ENCODE measurements at regions not wholly inside any gene's neighbourhood (a gene's known extent, or its start where the extent isn't known, plus 50 kb on each side); places are given as distances from the start of the nearest gene placed in this dataset.

- intact Hi-C loops (cut with micrococcal nuclease; ENCODE audit: unreplicated experiment), result no loop called here
- TF ChIP-seq EZH2 (IDR thresholded peaks at IDR 0.05; ENCODE audit: borderline replicate concordance, low read depth, low read length, poor library complexity, severe bottlenecking), result no peak
- TF ChIP-seq, protein P1, sequence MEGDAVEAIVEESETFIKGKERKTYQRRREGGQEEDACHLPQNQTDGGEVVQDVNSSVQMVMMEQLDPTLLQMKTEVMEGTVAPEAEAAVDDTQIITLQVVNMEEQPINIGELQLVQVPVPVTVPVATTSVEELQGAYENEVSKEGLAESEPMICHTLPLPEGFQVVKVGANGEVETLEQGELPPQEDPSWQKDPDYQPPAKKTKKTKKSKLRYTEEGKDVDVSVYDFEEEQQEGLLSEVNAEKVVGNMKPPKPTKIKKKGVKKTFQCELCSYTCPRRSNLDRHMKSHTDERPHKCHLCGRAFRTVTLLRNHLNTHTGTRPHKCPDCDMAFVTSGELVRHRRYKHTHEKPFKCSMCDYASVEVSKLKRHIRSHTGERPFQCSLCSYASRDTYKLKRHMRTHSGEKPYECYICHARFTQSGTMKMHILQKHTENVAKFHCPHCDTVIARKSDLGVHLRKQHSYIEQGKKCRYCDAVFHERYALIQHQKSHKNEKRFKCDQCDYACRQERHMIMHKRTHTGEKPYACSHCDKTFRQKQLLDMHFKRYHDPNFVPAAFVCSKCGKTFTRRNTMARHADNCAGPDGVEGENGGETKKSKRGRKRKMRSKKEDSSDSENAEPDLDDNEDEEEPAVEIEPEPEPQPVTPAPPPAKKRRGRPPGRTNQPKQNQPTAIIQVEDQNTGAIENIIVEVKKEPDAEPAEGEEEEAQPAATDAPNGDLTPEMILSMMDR (conservative IDR thresholded peaks at IDR 0.05; ENCODE audit: low read depth, low read length), result no peak
- no TSS peak for BruUV-seq (replicated peaks)
- H3K4me1 ChIP-seq (ENCODE audit: insufficient read depth, low read length, poor library complexity, severe bottlenecking), result no peaks in the 10 kb centered on the region
- H3K9me3 ChIP-seq (ENCODE audit: low read depth, low read length, poor library complexity, severe bottlenecking), result no peaks in the 10 kb centered on the region
- POLR2A ChIA-PET (ENCODE audit: low non-redundant PET), result no interaction called here
- DNase-seq (ENCODE audit: low spot score), result no peak
- no peaks in the 10 kb centered on the region for H3K27me3 ChIP-seq (replicated peaks; ENCODE audit: insufficient read depth, low read depth, low read length, poor library complexity)
- CTCF ChIA-PET, result no interaction called here
- no peak overlapping the region for H3K4me3 ChIP-seq (ENCODE audit: low read depth, low read length, poor library complexity, severe bottlenecking)
- H3K27ac ChIP-seq (ENCODE audit: low read depth, low read length, poor library complexity, severe bottlenecking), result no peak overlapping the region
- H3K36me3 ChIP-seq (ENCODE audit: insufficient read depth, low read length, poor library complexity, severe bottlenecking), result no peaks in the 10 kb centered on the region
These were observed 1618.0 kb upstream of the PCDH10 start for GRCh38 chr4:131531087-131531486.

- no TSS peak for BruUV-seq (replicated peaks)
- no peaks in the 10 kb centered on the region for H3K9me3 ChIP-seq (ENCODE audit: low read depth, low read length, poor library complexity, severe bottlenecking)
- CTCF ChIA-PET, result no interaction called here
These were observed 1614.0 kb upstream of the PCDH10 start for GRCh38 chr4:131534944-131535645.

DNA sequence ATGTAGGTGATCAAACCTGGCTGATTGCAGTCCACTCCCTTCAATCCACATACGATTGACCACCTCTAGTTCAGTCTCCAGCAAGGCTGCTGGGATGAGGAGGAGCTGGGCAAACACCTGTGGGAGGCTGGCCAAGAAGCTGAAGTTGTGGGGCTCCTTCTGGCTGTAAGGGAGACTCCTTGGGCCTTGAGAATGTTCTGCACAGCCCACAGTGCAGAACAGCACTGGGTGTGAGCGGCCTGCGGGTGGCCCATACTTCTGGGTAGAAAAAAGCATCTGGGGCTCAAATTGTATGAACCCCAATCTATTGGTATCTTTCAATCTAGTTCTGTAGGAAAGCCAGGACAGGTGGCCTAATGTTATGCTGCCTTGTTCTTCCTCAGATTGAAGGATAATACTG lies 1608.8 kb upstream of the PCDH10 start:
- H3K27me3 ChIP-seq (replicated peaks; ENCODE audit: insufficient read depth, low read depth, low read length, poor library complexity), result no peaks in the 10 kb centered on the region
- H3K4me3 ChIP-seq (ENCODE audit: low read depth, low read length, poor library complexity, severe bottlenecking), result no peak overlapping the region
- ChIA-PET POLR2A (ENCODE audit: low non-redundant PET) (no interaction called here), CTCF (no interaction called here)
- H3K36me3 ChIP-seq (ENCODE audit: insufficient read depth, low read length, poor library complexity, severe bottlenecking), result no peaks in the 10 kb centered on the region
- BruUV-seq (replicated peaks), result no TSS peak
- no peak overlapping the region for H3K27ac ChIP-seq (ENCODE audit: low read depth, low read length, poor library complexity, severe bottlenecking)
- TF ChIP-seq, protein P1 (conservative IDR thresholded peaks at IDR 0.05; ENCODE audit: low read depth, low read length), result no peak
- TF ChIP-seq EZH2 (IDR thresholded peaks at IDR 0.05; ENCODE audit: borderline replicate concordance, low read depth, low read length, poor library complexity, severe bottlenecking), result no peak
- intact Hi-C loops (cut with micrococcal nuclease; ENCODE audit: unreplicated experiment), result no loop called here
- H3K9me3 ChIP-seq (ENCODE audit: low read depth, low read length, poor library complexity, severe bottlenecking), result no peaks in the 10 kb centered on the region
- no peaks in the 10 kb centered on the region for H3K4me1 ChIP-seq (ENCODE audit: insufficient read depth, low read length, poor library complexity, severe bottlenecking)
- no peak for DNase-seq (ENCODE audit: low spot score)

More at GRCh38 chr4:131534944-131535645, 1614.0 kb upstream of the PCDH10 start:
- TF ChIP-seq, protein P1 (conservative IDR thresholded peaks at IDR 0.05; ENCODE audit: low read depth, low read length), result no peak
- no peak for TF ChIP-seq EZH2 (IDR thresholded peaks at IDR 0.05; ENCODE audit: borderline replicate concordance, low read depth, low read length, poor library complexity, severe bottlenecking)
- H3K4me1 ChIP-seq (ENCODE audit: insufficient read depth, low read length, poor library complexity, severe bottlenecking), result no peaks in the 10 kb centered on the region
- no peaks in the 10 kb centered on the region for H3K27me3 ChIP-seq (replicated peaks; ENCODE audit: insufficient read depth, low read depth, low read length, poor library complexity)
- no peak overlapping the region for H3K4me3 ChIP-seq (ENCODE audit: low read depth, low read length, poor library complexity, severe bottlenecking)
- H3K27ac ChIP-seq (ENCODE audit: low read depth, low read length, poor library complexity, severe bottlenecking), result no peak overlapping the region
- no peaks in the 10 kb centered on the region for H3K36me3 ChIP-seq (ENCODE audit: insufficient read depth, low read length, poor library complexity, severe bottlenecking)
- intact Hi-C loops (cut with micrococcal nuclease; ENCODE audit: unreplicated experiment), result no loop called here
- POLR2A ChIA-PET (ENCODE audit: low non-redundant PET), result no interaction called here
- no peak for DNase-seq (ENCODE audit: low spot score)

Data from A673 (cell line).